Hematopoietic multipotent progenitor cell treated with erythropoietin and hydrocortisone succinate and interleukin-3 and kit ligand, for 8 days (in vitro differentiated cells): ENCODE measurements at regions not wholly inside any gene's neighbourhood (a gene's known extent, or its start where the extent isn't known, plus 50 kb on each side); places are given as distances from the start of the nearest gene placed in this dataset.
"Not testable (repeated sequence)": the region's sequence is repeated elsewhere in the genome, so short reads cannot be mapped to it uniquely, and the experiment has no call there.

ENCODE experiments used
- DNase-seq: peaks from one replicate; pipeline ENCODE4 v3.0.0-alpha.2; 2015

DNA sequence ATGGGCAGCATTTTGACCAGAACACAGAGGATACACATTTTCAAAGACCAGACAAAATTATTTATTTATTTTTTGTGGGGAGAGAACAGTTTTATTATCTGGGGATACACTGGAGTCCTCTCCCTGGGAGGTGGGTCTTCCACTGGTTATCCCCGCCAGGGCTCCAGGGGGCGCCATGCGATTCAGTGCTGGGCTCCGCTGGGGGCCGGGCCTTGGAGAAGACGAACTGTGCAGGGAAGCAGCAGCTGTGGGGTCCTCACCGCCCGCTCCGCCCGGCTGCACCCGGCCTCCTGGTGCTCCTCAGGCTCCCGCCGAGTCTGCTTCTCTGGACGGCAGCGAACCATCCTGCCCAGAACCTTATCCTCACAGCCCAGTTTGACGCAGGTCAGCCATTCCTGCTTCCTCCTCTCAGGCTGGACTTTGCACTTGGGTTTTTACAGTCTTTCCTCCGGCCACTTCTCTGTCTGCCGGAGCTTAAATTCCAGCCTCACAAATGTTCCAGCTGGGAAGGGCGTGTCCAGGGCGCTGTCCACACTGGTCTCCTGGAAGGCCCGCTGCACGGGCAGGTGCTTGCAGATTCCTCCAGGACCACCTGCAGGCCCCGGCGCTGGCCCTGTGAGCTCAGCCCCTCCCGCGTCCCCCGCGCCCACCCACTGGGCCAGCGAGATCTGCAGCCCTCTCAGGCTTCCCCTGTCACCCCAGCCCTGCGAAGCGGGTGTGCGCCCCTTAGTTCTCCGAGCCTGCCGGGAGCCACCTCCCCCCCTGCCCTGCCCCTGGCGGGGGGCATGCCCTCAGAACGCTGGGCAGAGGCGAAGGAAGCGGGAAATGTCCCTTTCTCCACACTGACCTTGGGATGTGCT is 1830.0 kb upstream of the DEFB115 start:
- DNase-seq, result peak; percentile 9

DNA sequence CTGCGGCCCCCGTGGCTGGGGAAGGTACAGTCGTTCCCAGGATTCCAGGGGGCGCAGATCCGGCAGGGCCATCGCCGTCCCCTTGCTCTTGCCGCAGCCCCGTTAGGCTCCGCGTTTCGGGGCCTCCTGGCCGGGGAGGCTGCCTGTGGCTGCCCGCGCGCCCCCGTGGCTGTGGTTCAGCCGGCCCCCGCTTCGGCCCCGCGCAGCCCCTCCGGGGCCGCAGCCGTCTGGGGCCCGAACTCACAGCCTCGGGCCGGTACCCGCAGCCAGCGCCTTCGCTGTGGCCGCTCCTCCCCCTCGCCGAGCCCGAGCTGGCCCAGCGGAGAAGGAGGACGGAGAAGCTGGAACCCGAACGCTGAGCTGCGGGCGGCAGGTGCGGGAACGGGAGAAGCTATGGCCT is 1826.9 kb upstream of the DEFB115 start:
- DNase-seq, result no peak

DNA sequence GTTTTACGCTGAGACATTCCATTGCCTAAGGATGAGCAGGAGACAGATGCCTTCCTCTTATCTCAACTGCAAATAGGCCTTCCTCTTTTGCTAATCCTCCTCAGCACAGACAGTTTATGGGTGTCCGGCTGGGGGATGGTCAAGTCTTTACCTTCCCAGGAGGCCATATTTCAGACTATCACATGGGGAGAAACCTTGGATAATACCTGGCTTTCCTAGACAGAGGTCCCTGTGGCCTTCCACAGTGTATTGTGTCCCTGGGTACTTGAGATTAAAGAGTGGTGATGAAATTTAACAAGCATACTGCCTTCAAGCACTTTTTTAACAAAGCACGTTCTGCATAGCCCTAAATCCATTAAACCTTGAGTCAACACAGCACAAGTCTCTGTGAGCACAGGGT is 1816.7 kb upstream of the DEFB115 start:
- not testable (repeated sequence) for DNase-seq

DNA sequence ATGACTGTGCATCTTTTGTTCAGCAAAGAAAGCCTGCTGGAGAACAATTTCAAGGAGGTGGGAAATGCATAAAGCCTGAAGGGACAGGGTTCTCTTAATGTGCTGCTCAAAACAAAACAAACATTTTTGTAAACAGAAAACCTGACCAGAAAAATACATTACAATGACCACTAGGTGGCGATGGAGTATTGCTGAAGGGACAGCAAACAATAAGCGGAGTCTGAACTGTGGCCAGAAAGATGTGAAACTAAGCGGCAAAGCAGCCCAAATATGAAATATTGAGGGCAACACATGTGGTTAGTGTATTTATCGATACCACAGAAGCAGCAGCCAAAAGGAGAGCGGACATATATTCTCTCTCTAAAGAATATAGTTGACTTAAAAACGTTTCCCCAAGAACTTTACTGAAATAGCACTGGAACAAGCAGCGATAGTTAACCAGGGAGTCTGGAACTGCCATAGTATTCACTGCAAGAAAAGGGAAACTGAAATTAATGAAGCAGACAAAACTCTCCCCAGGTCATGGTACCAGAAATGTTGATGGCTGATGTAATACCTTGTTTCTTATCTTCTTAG is 1814.2 kb upstream of the DEFB115 start:
- DNase-seq, result peak; percentile 65

DNA sequence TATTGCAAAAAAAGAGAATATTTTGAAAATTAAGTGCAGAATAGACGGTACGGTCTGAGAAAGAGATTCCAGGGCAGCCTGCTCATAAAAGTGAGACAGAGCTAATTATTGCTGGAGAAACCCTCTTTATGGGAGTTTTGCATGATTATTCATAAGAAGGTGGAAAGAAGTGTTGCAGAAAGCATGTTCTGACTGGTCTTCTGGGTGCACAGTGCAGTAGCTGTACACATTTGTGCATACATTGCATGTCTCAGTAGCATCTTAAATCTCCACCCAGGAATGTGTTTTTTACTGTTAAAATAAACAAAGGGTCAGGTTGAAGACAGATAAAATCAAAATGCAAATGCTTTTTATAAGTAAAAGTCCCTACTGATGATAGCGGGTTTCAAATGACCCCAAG is 1813.6 kb upstream of the DEFB115 start:
- no peak for DNase-seq

DNA sequence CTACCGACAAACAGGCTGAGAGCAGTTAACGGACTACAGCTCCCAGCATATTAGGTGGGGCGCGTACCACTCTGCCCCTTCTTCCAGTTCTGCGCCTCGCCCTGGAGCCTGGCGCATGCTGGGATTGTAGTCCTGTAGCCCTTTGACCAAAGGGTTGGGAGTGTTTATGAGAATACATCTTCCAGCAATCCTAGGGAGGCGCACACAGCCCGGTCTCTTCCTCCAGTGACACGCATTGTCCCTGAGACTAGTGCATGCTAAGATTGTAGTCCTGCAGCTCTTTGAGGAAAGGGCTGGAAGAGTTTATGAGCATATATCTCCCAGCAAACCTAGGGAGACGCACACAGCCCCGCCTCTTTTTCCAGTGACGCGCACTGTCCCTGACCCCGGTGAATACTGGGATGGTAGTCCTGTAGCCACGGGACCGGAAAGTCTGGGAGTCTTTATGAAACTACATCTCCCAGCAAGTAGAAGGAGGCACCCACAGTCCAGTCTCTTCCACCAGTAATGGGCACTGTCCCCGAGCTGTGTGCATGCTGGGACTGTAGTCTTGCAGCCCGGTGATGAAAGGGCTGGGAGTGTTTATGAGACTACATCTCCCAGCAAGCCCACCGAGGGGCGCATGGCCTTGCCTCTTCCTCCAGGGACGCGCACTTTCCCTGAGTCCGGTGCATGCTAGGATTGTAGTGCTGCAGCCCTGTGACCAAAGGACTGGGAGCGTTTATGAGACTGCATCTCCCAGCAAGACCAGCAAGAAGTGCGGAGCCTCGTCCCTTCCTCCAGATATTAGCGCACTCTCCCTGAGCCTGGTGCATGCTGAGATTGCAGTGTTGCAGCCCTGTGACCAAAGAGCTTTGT is 1812.2 kb upstream of the DEFB115 start:
- DNase-seq, result peak; percentile 78

DNA sequence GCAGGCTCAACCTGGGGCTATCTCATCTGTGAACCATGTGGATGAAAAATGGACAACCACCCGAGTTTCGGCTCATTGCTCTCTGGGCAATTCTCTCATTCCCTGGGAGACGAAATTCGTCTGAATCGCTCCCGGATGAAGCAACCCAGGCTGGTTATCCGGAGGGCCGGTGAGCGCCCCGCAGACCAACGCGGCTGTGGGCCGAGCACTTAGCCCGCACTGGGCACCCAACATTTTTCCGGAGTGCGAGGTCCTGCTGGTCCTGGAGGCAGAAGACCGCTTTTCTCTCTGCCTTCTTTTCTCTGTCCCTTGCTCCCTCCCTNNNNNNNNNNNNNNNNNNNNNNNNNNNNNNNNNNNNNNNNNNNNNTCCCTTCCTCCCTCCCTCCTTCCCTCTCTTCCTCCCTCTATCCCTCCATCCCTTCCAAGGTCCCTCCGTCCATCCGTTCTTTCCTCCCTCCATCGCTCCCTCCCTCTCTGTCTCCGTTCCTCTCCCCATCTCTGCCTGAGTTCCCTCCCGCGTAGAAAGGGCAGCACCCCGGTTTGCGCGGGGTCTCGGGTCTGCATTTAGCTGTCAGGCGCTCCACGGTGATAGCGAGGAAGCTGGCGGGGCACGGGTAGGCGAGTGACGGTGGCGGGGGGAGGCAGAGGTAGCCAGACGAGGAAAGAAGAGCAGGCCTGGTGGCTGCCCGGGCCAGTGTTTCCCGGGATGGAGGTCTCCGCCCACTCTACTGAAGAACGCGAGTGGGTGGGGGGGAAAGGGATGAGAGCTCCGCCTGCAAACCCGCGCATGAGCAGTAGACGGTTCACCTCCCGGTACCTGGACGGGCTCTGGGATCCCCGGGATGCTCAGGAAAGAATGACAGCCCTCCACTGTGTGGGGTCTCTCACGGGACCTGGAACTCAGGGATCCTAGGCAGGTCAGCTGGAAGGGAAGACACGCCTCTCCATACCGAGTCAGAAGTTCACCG is 1809.7 kb upstream of the DEFB115 start:
- DNase-seq, result not testable (repeated sequence)

DNA sequence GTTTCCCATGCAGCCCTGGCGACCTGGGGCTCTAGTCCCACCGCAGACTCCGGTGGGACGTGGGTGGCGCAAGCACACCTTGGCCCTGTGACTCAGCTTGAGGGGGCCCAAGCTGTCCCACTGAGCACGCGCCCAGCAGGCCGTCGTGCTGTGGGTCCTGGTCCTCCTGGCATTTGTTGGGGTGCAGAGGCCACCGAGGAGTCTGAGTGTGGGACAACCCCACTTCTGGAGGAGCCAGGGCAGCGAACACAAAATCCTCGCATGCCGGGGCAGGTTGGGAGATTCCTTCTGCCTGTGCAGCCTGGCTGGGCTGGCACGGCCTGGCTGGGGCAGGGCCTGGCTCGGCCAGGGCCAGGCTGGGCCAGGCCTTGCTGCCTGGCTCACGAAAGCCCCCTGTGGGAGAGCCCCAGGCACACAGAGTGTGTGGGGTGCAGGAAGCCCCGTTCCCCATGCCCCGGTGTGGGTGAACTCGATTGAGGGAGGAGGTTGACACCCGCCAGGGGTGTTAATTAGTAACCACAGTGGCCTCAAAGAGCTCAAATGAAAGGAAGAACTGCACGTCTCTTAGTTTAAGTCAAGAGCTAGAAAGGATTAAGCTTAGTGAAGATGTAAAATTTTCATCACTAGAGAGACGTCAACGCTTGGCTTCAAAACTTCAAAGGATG is 1808.5 kb upstream of the DEFB115 start:
- DNase-seq, result no peak

DNA sequence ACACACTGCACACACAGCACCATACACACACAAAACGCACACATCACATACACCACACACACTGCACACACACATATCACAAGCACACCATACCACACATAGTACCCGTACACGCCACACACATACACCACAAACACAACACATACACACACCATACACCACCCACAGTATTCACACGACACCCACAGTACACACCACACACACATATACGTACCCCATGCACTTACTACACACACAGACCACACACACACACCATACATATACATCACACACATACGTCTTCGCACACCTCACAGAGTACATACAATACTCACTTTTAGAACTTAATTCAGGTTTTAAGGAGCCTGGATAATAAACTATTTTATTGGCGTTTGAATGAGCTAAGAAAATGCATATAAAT is 1805.3 kb upstream of the DEFB115 start:
- no peak for DNase-seq

DNA sequence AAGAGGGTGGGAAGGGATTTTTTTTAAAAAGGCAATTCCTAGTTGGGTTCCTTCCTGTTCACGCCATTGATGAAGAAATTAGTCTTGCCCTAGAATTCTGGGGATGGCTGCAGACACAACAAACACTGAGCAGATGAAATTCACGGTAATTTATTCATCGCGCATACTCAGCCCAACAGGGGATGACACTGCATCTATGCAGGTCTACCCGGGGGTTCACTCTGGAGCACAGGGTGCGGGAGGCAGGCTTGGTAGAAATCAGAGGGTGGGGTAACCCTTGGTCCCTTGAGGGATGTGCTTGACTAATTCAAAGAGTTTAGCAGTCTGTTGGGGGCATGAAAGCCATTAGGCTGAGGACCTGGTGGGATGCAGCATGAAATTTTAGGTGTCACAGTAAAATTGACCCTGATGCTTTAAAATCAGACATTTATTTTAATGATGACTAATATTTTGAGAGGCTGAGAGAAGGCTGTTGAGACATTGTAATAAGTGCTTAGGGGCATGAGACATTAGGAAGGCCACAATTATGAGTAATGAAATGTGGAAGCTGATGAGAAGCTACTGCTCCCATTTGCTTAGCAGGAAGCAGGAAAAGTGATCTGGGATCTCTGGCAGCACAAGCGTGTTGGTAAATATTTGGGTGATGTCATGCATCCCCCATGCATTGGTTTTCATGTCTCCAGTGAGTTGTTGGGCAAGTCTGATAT is 1800.3 kb upstream of the DEFB115 start:
- not testable (repeated sequence) for DNase-seq

DNA sequence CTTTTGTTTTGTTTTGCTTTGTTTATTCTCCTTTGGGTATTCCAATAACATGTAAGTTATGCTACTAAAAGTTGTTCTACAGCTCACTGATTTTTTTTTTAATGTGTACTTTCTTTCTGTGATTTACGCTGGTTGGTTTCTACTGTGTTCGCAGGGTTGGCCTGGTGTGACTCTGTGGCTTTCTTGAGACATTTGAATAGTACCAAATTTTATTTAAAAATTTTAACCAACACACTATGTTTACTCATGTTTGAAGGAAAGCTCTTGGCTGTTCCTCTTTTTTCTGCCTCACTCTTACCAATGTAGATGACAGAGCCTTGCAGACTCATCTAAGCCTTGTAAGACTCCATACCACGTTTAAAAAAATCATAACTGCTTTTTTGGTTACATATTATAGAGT is 1784.9 kb upstream of the DEFB115 start:
- DNase-seq, result no peak

DNA sequence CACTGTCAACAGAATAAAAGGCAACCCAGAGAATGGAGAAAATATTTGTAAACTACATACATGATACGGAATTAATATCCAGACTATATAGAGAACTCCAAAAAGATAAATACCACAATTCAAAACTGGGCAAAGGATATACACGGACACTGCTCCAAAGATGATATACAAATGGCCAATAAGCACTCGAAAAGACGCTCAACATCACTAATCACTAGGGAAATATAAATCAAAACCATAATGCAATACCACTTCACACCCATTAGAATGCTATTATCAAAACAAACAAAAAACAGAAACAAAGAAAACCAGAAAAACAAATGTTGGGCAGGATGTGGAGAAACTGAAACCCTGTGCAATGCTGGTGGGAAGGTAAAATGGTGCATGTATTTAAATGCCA is 1764.6 kb upstream of the DEFB115 start:
- DNase-seq, result not testable (repeated sequence)

DNA sequence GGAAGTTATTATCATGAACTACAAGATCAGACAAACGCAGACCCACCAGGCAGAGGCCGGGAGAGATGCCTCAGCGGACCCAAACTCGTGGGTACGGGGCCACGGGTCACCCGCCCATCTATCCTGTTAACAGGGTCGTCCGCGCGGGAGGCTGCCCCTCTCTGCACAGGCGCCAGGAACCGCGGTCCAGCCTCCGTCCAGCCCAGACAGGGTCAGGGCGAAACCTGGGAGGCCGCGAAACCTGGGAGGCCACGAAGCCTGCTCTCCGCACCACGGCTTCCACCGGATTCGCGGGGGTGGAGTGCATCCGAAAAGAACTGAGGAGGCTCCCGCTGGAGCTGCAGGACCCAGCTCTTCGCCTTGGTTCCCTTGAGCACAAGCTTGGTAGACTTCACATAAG is 1760.7 kb upstream of the DEFB115 start:
- DNase-seq, result not testable (repeated sequence)

DNA sequence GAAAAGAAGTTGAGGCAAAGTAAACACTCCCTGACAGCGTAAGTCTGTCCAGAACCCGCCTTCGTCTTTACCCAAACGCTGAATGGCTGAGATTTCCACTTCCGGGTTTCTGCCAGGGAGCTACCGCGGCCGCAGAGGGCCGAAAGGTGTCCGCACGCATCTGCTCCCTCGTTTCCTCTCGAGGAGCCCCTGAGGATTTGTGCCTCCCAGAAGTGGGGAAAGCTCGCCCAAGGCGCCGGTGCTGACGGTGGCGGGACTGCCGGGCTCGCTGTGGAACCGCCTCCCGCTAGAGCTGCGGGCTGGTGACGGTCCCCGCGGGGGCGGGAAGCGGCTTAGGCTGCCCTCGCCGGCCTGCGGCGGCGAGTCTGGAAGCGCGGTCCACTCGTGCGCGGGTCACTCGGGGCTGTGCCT is 1760.2 kb upstream of the DEFB115 start:
- DNase-seq, result peak; percentile 49

DNA sequence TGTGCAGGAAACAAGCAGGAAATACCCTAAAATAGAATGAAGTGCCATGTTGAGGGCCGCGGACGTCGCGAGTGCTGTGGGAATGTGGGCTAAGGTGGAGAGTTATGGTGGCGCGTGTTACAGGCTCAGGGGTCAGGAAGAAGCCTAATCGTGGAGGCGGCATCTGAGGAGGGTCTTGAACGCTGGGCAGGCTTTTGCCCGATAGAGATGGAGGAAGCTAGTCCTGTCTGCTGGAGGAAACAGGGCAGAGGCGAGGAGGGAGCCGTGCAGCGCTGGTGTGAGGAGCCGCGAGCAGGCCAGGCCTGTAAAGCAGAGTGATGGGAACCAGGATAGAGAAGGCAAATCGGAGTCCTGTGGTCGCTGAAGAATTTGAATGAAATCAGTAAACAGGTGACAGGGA is 1759.8 kb upstream of the DEFB115 start:
- DNase-seq, result not testable (repeated sequence)

DNA sequence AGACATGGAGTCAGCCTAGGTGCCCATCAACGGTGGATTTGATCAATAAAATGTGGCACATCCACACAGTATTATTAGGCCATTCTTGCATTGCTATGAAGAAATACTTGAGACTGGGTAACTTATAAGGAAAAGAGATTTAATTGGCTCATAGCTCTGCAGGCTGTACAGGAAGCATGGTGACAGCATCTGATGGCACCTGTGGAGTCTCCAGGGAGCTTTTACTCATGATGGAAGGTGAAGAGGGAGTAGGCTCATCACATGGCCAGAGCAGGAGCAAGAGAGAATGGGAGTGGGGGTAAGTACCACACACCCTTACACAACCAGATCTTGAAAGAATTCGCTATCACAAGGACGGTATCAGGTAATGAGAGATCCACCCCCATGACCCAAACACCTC is 1756.7 kb upstream of the DEFB115 start:
- not testable (repeated sequence) for DNase-seq

DNA sequence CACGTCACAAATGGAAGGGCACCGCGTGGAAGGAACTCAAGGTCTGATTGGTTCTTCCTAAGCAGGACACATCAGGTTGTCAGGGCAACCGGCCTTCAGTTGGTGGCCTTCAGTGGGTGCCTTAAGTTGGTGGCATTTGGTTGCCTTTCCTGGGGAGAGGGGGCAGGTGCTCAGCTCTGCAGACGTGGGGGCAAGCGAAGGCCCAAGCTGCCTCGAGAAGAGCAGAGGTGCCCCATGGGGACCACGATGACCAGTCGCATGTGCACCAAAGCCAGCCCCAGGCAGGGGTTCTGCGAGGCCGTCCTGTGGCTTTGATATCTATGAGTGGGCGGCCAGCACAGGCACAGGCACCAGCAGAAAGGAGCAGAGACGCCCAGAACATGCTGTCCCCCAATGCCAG is 1742.8 kb upstream of the DEFB115 start:
- DNase-seq, result not testable (repeated sequence)

DNA sequence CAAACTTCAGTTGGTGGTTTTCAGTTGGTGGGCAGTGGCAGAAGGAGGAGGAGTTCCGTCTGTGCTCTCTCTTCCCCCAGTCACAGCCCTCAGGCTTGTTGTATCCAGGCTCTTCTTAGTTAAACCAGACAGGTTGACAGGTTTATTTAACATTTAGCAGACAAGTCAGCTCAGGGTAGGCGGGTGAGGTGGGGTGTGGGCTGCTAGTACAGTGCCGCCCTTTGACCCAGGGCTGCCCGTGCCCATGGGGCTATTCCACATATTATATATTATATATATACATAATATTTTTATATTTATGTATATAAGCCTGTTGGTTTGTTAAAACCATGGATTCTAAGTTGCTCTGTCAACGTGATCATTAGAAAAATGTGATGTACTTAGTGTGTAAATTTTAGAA is 1740.6 kb upstream of the DEFB115 start:
- not testable (repeated sequence) for DNase-seq

DNA sequence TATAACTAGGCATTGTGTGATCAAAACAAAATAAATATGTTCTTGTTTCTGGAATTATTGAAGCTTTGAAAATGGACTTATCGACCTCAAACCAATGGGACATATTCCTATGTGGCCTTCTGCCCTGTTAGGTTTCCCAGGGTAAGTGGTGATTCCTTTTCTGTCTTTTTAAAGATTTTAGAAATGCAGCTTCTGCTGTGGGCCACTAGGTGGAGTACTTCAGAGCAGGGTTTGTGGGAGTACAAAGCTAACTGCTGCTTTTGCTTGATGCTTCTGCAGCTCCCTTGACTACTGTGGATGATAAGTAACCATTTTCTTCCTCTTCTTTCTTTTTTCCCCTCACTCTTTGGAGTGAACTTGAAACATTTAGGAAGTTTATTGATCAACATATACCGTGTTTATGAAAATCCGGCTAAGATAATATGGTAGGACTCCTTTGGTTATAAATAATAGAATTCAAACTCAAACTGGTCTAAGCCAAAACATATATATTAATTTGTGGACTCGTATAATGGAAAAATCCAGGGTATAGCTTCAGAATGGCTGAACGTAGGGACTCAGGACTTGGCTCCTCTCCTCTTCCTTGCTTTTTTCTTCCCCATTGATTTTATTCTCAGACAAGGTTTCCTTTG is 1737.7 kb upstream of the DEFB115 start:
- not testable (repeated sequence) for DNase-seq

DNA sequence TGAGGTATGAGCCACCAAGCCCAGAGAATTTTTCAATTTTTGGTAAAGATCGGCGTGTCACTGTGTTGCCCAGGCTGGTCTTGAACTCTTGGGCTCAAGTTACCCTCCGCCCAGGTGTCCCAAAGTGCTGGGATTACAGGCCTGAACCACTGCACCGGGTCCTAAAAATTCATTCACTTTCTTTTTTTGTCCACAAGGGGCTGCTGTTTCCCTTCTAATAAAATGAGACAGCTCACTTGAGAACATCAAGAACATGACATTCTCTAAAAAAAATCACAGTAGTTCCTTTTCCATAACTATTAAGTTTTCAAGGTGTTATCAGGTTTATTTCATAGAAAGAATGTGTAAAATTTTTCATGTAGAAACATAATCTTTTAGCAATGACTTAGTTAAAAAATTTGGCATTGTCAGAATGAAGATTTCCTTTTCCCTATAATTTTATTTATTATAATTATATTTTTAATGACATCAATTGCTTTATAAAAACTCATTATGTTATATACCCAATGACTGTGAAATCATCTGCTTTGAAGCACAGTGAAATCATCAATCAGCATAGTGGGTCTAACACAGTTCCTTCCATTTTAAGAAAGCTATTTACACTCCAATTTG is 1723.8 kb upstream of the DEFB115 start:
- peak; percentile 15 for DNase-seq
